Jurkat, Clone E6-1 (cell line): ENCODE measurements at regions not wholly inside any gene's neighbourhood (a gene's known extent, or its start where the extent isn't known, plus 50 kb on each side); places are given as distances from the start of the nearest gene placed in this dataset.
"Not testable (repeated sequence)": the region's sequence is repeated elsewhere in the genome, so short reads cannot be mapped to it uniquely, and the experiment has no call there.

Experiments
- DNase-seq: peaks from one replicate; pipeline ENCODE4 v3.0.0-alpha.2; 2011; ENCODE audit warnings: low read depth, low spot score
- H3K4me3 ChIP-seq: 2 replicates; pipeline ENCODE4 v1.5.1; 2011; ENCODE audit warnings: mild to moderate bottlenecking, low read length, control low read depth, moderate library complexity

DNA sequence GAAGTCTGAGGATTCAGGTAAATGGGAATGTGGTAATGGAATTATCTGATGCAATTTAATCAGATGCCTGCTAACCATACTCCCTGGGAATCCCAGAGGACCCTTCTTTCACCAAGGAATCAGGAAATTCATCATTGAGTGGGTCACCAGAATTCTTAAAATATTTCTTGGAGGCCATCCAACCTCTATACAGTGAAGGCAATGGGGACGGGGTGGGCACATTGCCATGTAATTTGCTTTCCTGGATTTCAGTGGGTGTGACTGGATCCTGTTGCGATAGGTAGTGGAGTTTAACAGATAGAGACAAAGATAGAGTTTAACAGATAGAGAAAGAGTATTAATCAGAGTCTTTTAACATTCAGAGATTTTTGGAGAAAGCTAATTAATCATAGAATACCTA is 394.4 kb downstream of the DAD1 start:
- no peak for DNase-seq
- H3K4me3 ChIP-seq, result no peak overlapping the region

DNA sequence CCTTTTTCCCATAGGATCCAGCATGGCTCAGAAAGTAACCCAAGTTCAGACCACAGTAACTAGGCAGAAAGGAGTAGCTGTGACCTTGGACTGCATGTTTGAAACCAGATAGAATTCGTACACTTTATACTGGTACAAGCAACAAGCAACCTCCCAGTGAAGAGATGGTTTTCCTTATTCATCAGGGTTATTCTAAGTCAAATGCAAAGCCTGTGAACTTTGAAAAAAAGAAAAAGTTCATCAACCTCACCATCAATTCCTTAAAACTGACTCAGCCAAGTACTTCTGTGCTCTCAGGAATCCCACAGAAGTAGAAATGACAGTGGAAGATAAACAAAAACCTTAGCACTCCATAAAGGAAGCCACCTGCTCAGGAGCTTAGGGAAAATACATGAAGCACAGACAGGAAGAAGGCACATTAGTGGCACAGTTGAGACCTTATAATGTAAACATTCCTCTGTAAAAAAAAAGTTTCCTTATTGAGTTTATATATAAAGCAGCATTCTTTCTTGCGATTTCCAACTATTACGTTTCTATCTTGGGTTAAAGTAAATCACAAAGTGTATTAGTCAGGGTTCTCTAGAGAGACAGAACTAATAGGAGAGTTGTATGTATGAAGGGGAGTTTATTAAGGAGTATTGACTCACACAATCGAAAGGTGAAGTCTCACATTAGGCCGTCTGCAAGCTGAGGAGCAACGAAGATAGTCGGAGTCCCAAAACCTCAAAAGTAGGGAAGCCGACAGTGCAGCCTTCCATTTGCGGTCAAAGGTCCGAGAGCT is 398.4 kb downstream of the DAD1 start:
- no peak overlapping the region for H3K4me3 ChIP-seq
- no peak for DNase-seq

DNA sequence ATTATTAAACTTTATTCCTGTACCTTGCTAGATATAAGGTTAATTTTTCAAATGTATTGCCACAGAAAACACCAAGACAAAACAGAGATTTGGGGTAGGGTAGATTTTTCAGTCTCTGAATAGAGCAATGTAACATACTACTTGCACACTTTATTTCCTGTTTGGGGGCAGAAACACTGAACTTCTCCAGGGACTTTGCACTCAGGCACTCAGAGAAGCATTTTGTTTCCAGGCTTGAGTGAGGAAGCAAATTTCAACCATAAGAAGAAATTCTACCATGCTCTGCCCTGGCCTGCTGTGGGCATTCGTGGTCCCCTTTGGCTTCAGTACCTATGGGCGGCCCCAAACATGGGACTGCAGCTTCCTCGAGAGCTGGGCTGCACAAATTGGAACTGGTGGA is 399.1 kb downstream of the DAD1 start:
- no peak overlapping the region for H3K4me3 ChIP-seq
- no peak for DNase-seq

DNA sequence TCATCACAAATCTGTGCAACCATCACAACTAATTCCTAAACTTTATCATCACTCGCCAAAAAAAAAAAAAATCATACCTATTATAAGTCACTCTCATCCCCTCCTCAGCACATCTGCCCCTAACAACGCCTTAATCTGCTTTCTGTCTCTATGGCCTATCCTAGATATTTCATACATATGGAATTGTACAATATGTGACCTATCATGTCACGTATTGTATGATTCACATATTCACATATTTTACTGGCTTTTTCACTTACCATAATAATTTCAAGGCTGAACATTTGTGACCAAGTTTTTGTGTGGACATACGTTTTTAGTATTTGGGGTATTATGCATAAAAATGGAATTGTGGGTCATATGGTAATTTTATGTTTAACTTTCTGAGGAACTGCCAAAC is 400.7 kb downstream of the DAD1 start:
- DNase-seq, result no peak

DNA sequence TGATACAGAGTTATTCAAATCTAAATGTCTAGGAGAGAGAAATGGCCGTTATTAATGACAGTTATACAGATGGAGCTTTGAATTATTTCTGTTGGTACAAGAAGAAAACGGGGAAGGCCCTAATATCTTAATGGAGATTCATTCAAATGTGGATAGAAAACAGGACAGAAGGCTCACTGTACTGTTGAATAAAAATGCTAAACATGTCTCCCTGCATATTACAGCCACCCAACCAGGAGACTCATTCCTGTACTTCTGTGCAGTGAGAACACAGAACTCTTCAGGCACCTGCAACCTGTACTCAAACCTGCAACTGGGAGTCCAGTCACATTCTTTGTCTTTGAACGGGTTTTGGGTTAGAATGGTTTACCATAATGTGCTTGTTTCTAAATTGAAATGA is 403.2 kb downstream of the DAD1 start:
- no peak for DNase-seq
- H3K4me3 ChIP-seq, result no peak overlapping the region

More for the DNA sequence above, 400.7 kb downstream of the DAD1 start:
- H3K4me3 ChIP-seq, result no peak overlapping the region

DNA sequence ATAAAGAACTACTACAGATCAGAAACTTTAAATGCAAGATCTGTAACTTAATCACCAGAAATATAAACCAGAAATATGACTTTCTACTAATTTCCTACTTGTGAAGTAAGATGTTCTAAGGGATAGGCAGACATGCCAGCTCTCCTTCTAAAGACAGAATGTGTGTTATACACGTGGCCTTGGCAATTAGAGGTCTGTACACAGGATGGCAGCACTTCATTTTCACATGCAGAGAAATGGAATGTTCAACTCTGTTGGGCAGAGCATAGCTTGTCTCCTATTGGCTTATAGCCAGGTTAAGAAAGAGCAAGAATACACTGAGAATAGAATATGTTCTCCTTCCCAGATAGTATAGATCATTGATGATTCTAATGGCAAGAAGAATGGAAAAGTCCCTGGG is 403.8 kb downstream of the DAD1 start:
- no peak overlapping the region for H3K4me3 ChIP-seq
- no peak for DNase-seq

DNA sequence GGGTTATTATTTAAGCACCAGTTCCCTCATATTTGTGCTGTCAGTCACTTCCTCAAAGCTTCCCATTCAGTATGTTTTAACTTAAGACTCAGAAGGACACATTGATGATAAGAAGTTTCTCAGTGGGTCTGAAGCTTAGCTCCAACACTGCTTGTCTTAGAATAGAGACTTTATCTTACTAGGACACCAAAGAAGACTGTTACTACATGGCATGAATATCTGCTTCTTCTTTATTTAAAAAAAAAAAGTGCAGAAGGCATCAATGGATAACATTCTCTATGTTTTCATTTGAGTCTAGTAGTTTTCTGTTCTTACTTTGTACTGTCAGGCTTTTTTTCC is 404.2 kb downstream of the DAD1 start:
- DNase-seq, result no peak
- H3K4me3 ChIP-seq, result no peak overlapping the region

DNA sequence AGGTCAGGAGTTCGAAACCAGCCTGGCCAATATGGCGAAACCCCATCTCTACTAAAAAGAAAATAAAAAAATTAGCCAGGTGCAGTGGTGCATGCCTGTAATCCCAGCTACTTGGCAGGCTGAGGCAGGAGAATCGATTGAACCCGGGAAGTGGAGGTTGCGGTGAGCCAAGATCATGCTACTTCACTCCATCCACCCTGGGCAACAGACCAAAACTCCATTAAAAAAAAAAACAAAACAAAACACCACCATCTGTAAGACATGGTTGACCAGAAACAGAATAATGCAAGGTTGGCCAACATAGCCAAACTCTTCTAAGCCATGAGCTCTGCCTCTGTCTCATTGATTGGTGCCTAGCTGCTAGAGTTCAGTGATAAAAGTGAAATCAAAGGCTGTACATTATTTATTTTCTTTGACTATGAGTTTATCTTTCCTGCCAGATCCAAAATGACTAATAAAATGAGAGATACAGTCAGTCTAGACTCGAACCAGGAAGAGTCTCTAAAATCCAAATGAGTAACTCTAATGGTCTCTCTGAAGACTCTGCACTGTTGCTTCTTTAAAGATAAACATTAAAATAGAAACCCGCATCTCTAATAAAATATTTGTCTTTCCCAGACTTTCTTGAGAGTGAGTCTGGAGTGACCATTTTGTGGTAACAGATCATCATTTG is 404.7 kb downstream of the DAD1 start:
- H3K4me3 ChIP-seq, result no peak overlapping the region
- DNase-seq, result no peak

DNA sequence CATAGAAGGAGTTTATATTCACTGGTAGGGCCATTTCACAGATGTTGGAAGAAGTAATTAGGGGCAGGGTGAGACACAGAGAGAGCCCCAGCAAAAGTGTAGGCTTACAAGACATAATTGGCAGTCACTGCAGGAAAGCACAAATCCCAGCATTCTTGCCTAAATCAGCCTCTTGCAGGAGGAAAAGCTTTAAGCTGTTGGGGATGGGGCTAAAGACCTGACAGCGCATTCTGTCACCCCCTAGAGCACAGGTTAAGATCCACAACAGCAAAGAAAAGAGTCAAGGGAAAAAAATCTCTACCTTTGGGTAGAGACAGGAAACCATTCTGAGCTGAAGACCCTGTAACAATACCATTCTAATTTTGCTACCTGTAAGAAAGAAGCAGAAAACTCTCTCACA is 409.0 kb downstream of the DAD1 start:
- DNase-seq, result no peak
- H3K4me3 ChIP-seq, result no peak overlapping the region

DNA sequence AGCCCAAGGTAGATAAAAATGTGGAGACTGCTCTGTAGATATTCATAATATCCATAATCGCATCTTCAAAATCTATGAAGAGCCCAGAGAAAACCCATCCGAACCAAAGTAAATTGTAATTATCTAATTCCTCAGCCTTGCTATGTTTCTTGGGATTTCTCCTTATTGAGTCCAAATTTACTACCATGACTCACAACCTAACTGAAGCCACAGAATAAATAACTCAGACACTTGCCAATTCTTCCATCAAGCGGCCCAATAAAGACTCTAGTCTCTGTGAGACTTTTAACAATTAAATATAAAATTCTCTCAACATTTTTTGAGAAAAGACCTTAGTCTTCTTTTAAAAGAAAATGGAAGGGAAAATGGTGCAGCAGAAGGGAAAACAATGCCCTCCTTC is 409.8 kb downstream of the DAD1 start:
- no peak for DNase-seq
- H3K4me3 ChIP-seq, result no peak overlapping the region

DNA sequence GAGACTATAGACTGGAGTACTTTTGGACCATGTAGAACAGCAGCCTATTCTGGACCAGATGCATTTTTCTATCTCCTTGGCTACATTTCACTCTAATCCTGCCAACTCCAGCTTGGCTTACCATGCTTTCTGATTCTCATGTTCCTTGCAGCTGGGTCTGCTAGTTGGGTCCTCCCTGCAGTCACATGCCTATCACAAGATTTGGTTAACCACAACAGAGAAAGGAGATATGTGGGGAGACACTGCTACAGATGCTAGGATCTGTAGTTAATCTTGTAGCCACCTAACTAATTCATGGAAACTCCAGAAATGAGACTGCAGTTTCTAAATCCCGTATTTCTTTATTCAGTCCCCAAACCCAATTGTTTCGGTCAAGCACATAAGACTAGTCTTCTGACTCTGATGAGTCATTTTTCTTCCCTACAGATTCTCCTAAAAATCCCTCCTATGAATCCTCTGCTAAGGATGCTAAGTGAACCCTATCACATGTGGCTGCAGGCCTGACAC is 410.6 kb downstream of the DAD1 start:
- no peak overlapping the region for H3K4me3 ChIP-seq
- no peak for DNase-seq

DNA sequence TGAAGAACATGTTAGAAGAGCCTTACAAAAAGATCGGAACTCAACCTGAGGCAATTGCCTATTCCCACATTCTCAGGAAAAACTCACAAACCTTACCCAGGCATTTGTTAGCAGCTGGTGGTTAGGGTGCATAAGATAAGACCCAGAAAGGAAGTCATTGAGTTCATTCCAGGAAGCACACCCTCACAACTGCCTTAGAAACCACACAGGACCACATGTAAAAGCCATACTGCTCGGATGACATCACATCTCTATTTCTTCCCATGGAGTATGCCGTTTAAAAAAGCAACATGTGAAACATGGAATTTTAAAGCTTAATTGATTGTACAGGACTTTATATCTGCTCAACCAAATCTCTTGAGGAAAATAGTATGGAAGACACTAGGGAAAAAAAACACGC is 411.2 kb downstream of the DAD1 start:
- no peak overlapping the region for H3K4me3 ChIP-seq

DNA sequence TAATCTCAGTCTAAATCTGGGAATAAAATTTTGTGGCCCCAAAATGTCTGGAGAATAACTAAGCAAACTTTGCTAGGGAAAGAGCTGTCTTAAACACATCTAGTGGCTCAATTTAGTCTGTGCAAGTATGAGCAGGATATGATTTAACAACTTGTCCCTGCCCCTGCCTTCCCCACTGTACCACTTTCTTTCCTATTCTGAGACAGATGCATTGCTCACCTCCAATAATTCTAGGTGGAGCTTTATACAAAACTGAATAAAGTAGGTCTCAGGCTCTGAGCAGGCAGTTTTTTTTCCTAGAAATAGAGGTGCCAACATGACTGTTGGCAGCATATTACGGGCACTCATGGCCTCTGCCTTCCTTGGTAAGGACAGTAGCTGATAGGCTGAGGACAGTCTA is 412.1 kb downstream of the DAD1 start:
- H3K4me3 ChIP-seq, result no peak overlapping the region

More for the DNA sequence above, 411.2 kb downstream of the DAD1 start:
- DNase-seq, result no peak

DNA sequence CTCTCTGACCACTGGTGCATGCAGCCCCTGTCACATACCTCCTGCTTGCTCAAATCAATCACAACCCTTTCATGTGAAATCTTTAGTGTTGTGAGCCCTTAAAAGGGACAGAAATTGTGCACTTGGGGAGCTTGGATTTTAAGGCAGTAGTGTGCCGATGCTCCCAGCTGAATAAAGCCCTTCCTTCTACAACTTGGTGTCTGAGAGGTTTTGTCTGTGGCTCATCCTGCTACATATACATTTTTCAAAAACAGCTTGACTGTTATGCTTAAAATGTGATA is 413.8 kb downstream of the DAD1 start:
- not testable (repeated sequence) for DNase-seq, H3K4me3 ChIP-seq

More for the DNA sequence above, 412.1 kb downstream of the DAD1 start:
- no peak for DNase-seq

DNA sequence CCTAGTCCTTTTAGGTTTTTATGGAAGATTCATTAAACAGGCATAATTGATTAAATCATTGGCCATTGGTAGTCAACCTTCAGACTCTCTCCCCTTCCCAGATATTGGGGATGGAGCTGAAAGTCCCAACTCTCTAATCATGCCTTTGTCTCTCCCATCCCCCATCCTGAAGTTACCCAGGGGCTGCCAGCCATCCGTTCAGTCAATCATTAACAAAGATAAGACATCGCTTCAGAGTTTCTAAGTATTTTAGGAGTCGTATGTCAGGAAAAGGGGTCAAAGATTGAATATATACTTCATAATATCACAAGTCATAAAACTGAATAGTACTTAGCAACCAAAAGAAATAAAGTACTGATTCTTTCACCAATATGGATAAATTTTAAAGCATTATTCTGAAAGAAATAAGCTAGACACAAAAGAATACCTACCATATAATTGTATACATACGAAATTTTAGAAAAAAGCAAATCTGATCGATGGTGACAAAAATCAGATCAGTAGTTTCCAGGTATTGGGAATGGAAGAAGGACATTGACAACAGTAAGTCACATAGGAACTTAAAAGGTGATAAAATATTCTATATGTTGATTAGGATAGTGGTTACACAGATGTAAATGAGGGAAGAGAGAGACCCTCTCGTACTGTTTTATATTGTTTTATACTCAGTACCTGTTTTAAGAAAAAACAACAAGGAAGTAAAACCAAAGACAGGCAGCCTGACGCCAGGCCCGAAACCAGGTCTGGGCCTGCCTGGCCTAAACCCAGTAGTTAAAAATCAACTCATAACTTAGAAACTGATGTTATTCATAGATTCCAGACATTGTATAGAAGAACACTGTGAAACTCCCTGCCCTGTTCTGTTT is 414.4 kb downstream of the DAD1 start:
- no peak overlapping the region for H3K4me3 ChIP-seq
- DNase-seq, result no peak

DNA sequence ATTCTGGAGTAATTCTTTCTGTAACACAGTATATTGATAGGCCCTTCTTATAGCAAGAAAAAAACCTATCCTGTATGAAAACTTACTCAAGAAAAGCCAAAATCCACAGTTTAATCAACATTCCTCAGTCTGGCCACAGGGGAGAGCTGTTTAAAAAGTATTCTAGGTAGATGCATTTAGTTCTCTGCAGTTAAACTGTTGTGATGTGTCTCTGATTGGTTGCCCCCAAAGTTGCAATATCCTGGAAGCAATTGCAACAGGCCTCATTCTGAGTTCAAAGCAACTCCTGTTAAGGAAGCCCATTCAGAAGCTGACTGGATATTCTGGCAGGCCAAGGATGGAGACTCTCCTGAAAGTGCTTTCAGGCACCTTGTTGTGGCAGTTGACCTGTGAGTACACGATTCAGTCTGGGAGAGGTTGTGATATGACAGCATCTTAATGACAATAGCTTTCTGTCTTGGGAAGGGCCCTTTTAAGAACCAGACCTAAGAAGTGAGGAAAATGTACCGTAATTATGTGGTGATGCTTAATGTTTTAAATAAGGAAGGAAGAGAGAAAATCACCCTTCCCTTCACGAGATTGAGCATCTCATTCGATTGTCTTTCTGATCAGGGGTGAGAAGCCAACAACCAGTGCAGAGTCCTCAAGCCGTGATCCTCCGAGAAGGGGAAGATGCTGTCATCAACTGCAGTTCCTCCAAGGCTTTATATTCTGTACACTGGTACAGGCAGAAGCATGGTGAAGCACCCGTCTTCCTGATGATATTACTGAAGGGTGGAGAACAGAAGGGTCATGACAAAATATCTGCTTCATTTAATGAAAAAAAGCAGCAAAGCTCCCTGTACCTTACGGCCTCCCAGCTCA is 420.7 kb downstream of the DAD1 start:
- no peak for DNase-seq
- H3K4me3 ChIP-seq, result no peak overlapping the region

DNA sequence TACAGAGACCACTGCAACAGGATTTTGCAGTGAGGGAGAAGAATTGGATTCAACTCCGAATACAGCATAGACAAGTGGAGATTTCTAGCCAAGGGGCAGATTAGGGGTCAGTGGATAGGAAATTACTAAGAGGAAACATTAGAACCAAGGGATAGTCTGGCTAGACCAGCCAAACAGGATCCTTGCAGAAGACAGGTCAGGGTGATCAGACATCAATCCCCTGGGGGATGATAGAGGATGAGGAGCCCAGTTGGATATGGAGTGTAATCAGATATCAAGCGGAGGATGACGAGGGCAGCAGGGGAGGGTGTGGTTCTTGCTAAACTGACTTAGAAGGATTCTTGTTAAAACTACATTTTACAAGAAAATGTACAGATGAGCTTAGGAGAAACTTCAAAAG is 424.4 kb downstream of the DAD1 start:
- no peak for DNase-seq
- no peak overlapping the region for H3K4me3 ChIP-seq

DNA sequence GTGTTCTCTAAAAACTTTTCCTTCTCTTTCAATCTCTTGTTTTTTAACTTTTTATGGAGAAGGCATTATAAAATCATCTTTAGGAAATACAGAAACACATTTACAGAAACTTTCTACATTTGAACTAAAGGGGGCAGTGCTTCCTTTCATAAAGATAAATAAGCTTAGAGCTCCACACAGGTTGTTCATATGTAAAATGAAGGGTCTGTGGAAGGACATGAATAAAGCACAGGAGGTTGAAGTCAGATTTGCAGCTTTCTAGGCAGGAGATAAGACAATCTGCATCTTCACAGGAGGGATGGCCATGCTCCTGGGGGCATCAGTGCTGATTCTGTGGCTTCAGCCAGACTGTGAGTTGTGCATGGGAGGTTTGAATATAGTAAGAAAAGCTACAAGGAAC is 426.0 kb downstream of the DAD1 start:
- DNase-seq, result no peak
- H3K4me3 ChIP-seq, result no peak overlapping the region

DNA sequence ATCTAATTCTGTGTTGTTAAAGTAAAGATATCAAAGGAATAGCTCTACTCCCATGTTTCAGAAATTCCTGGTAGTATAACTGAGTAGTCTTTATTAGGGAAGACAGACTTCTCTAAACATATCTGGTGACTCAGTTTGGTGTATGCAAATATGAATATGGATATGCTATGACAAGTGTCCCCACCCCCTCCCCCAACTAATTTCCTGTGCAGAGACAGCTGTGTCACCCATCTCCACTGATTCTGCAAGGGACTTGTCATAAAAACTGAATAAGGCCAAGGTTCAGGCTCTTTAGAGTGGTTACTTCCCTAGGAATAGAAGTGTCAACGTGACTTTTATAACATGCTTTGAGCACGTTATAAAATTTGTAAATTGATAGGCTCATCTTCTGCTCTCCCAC is 429.1 kb downstream of the DAD1 start:
- DNase-seq, result no peak
- no peak overlapping the region for H3K4me3 ChIP-seq
